ENCODE measurements at regions not wholly inside any gene's neighbourhood (a gene's known extent, or its start where the extent isn't known, plus 50 kb on each side); places are given as distances from the start of the nearest gene placed in this dataset.

DNA sequence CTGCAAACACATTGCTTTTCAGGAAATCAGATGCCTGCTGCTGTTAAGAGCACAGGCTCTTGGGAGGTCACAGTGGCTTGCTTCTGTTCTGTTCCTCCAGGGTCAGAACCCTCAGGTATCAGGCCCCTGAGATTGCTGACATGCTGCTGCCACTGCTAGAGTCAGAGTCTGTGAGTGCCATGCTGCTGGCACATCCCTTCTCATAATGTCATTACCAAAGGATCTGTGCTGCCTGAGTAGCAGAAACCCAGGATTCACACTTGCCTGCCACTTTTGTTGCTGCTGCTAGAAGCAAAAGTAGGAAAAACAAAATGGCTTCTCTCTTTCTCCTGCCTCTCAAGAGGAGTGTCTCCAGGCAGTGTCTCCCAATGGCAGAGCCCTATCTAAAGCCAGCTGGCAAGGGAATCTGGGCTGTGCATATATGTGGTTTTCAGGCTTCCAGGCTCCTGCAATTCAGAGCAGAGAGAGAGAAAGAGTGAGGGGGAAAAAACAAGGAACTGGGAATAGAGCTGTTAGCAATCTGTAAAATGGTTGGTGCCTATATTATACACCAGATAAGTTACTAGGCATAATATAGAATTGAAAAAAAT is 180.3 kb downstream of the MYCN start:
- TF ChIP-seq SIN3A (IDR thresholded peaks at IDR 0.05; ENCODE audit: borderline replicate concordance, insufficient read depth, low read length) (no peak), TAF1 (IDR thresholded peaks at IDR 0.05; ENCODE audit: borderline replicate concordance, insufficient read depth, low read length) (no peak), POLR2AphosphoS5 (IDR thresholded peaks at IDR 0.05; ENCODE audit: low read depth, low read length) (no peak)
